ENCODE measurements at regions not wholly inside any gene's neighbourhood (a gene's known extent, or its start where the extent isn't known, plus 50 kb on each side); places are given as distances from the start of the nearest gene placed in this dataset.
"Not testable (repeated sequence)": the region's sequence is repeated elsewhere in the genome, so short reads cannot be mapped to it uniquely, and the experiment has no call there.

- DNase-seq (ENCODE audit: low read depth) = no peak
Measured at GRCh38 chr10:123221418-123221817, 67.2 kb downstream of the BUB3 start.

- DNase-seq (ENCODE audit: low read depth) = no peak
Measured at GRCh38 chr10:123222832-123223231, 68.6 kb downstream of the BUB3 start.

- no peak for DNase-seq (ENCODE audit: low read depth)
Measured at GRCh38 chr10:123227706-123228105, 73.5 kb downstream of the BUB3 start.

GRCh38 chr10:123229927-123230630, 75.9 kb downstream of the BUB3 start:
- DNase-seq (ENCODE audit: low read depth) = no peak

DNA sequence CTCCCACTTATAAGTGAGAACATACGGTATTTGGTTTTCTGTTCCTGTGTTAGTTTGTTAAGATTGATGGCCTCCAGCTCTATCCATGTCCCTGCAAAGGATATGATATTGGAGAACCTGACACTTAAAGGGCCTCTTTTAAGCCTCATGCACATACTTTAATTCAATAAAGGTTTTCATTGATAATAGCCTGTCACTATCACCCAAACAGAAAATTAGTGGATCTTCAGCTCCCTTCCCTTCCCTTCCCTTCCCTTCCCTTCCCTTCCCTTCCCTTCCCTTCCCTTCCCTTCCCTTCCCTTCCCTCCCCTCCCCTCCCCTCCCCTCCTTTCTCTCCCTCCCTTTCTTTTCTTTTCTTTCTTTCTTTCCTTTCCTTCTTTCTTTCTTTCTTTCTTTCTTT, 78.7 kb downstream of the BUB3 start:
- DNase-seq (ENCODE audit: low read depth) = not testable (repeated sequence)

DNA sequence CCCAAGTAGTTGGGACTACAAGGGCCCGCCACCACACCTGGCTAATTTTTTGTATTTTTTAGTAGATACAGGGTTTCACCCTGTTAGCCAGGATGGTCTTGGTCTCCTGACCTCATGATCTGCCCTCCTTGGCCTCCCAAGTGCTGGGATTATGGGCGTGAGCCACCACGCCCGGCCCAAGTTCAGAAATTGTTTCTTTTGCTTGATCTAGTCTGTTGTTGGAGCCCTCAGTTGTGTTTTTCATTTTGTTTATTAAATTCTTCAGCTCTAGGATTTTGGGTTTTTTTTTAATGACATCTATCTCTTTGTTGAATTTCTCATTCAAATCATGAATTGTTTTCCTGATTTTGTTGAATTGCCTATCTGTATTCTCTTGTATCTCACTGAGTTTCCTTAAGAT, 80.8 kb downstream of the BUB3 start:
- DNase-seq (ENCODE audit: low read depth) = not testable (repeated sequence)

DNA sequence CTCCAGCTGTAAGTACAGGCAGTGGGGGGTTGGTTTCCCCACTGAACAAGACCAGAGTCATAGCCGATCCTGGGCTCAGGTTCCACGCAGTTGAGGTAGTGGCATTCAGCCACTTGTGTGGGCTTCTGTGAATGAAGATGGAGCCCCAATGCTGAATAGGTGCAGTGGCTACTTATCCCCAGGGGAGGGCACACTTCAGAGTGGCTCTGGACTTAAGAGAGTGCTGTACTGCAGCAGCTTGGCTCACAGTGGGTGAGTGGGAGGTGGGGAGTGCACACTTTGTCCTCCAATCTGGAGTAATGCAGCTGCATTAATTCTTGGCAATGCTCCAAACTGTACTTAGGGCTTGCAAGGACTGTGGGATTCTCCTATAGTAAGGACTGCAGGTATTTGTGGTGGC, 81.9 kb downstream of the BUB3 start:
- DNase-seq (ENCODE audit: low read depth) = no peak

GRCh38 chr10:123240250-123240649, 86.0 kb downstream of the BUB3 start:
- DNase-seq (ENCODE audit: low read depth) = no peak

DNA sequence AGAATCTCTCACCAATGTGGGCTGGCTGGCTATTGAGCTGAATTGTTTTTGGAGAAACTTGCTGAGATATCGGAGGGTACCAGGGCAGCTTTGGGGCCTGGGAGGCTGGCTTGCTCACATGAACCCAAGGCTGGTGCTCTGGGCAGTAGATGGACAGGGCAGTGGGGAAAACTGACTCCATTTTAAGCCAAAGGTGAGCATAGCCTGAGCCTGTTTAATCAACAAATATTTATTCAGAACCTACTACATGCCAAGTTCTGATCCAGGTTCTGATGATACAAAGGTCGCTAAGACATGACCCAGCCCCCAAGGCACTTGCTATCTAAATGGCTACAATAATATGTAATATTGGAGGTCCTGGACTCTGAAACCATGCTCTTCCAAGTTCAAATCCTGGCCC, 86.6 kb downstream of the BUB3 start:
- no peak for DNase-seq (ENCODE audit: low read depth)

GRCh38 chr10:123241391-123242141, 87.4 kb downstream of the BUB3 start:
- no peak for DNase-seq (ENCODE audit: low read depth)

GRCh38 chr10:123244747-123245146, 90.5 kb downstream of the BUB3 start:
- DNase-seq (ENCODE audit: low read depth) = no peak

DNA sequence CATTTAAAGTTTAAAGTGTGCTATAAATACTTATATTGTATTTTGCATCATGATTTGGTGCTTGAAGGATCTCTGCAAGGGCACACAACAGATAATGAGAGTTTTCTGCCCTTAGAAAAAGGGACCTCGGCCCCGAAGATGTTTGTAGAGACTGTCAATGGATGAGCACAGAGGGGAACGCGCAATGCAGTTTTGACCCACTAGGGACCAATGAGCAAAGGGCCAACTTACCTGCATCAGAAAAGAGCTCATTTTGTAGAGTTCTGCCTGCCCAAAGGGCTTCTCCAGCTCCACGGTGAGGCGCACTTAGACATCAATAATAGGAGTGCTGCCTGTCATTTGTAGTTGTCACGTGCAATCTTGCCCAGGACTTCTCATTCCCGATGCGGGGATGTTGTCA, 91.1 kb downstream of the BUB3 start:
- DNase-seq (ENCODE audit: low read depth) = no peak

DNA sequence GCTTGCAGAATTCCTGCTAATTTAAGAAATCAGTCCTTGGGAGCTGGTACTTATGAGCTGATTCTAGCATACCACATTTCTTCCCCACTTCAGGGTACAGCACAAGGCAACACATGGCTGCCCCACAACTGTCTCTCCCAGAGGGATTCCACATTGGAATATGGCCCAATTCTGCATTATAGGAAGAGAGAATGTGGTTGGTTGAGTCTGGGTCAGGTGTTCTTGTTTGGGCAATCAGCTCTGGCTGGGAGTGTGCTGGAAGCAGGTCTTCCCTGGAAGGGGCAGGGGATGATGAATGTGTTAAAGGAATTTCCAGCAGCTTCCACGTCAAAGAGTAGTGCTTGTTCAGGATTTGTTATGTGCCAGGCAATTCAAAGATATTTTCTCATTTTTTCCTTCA, 95.7 kb downstream of the BUB3 start:
- no peak for DNase-seq (ENCODE audit: low read depth)

- no peak for DNase-seq (ENCODE audit: low read depth)
Measured at GRCh38 chr10:123250640-123251039, 96.4 kb downstream of the BUB3 start.

DNA sequence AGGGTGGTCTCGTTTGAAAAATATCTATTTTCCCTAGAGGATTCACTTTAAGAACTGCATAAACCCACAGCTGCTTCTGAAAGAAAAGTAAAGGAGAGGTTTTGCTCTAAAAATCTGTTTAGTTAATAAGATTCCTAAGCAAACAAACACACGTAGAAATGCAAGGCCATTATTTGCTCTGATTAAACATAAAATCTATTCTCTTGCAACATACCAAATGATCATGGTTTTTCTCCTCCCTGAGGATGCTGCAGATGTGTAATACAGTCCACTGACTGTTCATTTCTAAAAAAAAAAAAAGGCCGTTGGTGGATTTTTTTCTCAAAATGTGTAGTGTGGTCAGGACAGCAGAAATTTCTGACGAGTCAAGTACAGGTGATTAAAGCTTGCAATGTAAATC, 98.6 kb downstream of the BUB3 start:
- DNase-seq (ENCODE audit: low read depth) = no peak

DNA sequence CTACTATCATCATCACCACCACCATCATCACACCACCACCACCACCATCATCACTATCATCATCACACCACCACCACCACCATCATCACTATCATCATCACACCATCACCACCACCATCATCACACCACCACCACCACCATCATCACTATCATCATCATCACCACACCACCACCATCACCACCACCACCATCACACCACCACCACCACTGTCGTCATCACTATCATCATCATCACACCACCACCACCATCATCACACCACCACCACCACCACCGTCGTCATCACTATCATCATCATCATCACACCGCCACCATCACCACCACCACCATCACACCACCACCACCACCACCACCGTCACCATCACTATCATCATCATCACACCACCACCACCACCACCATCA, 100.1 kb downstream of the BUB3 start:
- DNase-seq (ENCODE audit: low read depth) = not testable (repeated sequence)

- no peak for DNase-seq (ENCODE audit: low read depth)
Measured at GRCh38 chr10:123257904-123258456, 103.8 kb downstream of the BUB3 start.

- DNase-seq (ENCODE audit: low read depth) = no peak
Measured at GRCh38 chr10:123259081-123259480, 104.9 kb downstream of the BUB3 start.

GRCh38 chr10:123259791-123260190, 105.6 kb downstream of the BUB3 start:
- DNase-seq (ENCODE audit: low read depth) = no peak

- no peak for DNase-seq (ENCODE audit: low read depth)
Measured at GRCh38 chr10:123262456-123262855, 108.3 kb downstream of the BUB3 start.

DNA sequence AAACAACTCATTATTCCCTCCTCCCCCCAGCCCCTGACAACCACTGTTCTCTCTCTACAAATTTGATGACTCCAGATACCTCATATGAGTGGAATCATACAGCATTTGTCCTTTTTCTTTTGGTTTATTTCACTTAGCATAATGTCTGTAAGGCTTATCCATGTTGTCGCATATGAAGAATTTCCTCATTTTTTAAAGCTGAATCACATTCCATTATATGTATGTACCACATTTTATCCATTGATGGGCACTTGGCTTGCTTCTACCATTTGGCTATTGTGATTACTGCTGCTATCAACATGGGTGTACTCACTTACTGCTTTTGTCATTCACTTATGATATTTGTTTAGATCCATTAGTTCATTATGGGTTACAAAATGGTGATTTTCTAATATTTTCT, 112.8 kb downstream of the BUB3 start:
- DNase-seq (ENCODE audit: low read depth) = no peak

- DNase-seq (ENCODE audit: low read depth) = no peak
Measured at GRCh38 chr10:123269017-123269552, 114.9 kb downstream of the BUB3 start.

DNA sequence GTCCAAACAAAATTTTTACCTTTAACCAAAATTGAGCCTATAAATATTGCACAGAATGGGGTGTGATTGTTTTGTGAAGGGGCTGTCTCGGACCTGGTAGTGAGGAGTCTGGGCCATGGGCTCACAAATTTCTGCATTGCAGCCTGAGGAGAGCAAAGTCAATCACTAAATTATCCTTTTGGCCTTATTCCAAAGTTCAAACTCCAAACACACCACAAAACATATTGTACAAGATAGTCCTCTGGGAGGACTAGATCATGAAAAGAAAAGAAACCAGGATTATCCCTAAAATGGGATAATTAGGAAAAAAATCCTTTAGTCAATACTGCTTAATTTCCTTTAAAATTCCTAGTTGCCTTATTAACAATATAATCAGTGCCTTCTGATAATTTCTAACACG, 115.5 kb downstream of the BUB3 start:
- no peak for DNase-seq (ENCODE audit: low read depth)

Measured in GM04504 (cell line).